ENCODE measurements at regions not wholly inside any gene's neighbourhood (a gene's known extent, or its start where the extent isn't known, plus 50 kb on each side); places are given as distances from the start of the nearest gene placed in this dataset.

DNA sequence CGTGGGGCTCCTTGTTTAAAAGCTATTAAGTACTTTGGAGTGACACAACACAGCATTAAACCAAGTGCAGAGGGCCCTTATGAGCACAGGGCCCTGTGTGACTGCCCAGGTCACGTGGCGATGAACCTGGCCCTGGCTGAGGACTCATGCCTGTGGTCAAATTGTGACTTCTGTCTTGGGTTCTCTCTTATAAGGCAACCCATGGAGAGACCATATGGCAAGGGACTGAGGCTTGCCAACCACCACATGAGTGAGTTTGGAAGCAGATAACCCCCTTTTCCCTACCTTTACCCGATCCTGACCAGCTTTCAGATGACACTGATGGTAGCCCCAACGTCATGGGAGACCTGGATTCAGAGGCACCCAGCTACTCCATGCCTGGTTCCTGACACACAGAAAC is 140.5 kb downstream of the ZBTB18 start:
- H3K4me1 ChIP-seq = no peaks in the 10 kb centered on the region
- H3K9me3 ChIP-seq = peaks cover 0 to 15% (median 0%) of the 10 kb centered on the region in 3 donors
- no peaks in the 10 kb centered on the region for H3K27me3 ChIP-seq
- no peak overlapping the region for H3K27ac ChIP-seq
- no peaks in the 10 kb centered on the region for H3K36me3 ChIP-seq
- no peak overlapping the region for H3K4me3 ChIP-seq
- 100% methylated on average over 2 to 3 of the region's 5 CpGs for WGBS, 2 donors (ENCODE audit: low coverage in 1 of 2)
- no peak for ATAC-seq
- TF ChIP-seq, protein P1, sequence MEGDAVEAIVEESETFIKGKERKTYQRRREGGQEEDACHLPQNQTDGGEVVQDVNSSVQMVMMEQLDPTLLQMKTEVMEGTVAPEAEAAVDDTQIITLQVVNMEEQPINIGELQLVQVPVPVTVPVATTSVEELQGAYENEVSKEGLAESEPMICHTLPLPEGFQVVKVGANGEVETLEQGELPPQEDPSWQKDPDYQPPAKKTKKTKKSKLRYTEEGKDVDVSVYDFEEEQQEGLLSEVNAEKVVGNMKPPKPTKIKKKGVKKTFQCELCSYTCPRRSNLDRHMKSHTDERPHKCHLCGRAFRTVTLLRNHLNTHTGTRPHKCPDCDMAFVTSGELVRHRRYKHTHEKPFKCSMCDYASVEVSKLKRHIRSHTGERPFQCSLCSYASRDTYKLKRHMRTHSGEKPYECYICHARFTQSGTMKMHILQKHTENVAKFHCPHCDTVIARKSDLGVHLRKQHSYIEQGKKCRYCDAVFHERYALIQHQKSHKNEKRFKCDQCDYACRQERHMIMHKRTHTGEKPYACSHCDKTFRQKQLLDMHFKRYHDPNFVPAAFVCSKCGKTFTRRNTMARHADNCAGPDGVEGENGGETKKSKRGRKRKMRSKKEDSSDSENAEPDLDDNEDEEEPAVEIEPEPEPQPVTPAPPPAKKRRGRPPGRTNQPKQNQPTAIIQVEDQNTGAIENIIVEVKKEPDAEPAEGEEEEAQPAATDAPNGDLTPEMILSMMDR (IDR thresholded peaks at IDR 0.05) = no peak
- no peak for TF ChIP-seq EP300 (IDR thresholded peaks at IDR 0.05)
- no peak for TF ChIP-seq POLR2AphosphoS5 (IDR thresholded peaks at IDR 0.05)
- TF ChIP-seq POLR2A (IDR thresholded peaks at IDR 0.05) = no peak

DNA sequence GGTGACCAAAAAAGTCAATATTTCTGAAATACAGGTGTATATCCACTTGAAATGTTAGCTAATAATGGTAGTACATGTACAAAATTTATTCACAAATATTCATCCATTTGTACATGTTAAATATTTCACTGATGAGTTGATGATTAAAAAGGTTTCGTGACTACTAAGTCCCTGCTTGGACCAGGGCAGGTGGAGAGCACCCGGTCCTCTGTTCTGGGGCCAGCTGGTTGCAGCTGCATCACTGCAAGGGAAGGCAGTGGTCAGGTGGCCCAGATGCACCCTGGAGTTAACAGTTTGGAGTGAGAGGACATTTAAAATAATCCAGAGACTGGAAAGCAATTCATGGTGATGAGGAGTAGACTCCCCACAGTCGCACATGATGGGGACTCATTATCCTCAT is 141.2 kb downstream of the ZBTB18 start:
- TF ChIP-seq POLR2A (IDR thresholded peaks at IDR 0.05) (no peak), EP300 (IDR thresholded peaks at IDR 0.05) (no peak), POLR2AphosphoS5 (IDR thresholded peaks at IDR 0.05) (no peak)
- TF ChIP-seq, protein P1 (IDR thresholded peaks at IDR 0.05) = no peak
- Histone ChIP-seq H3K9me3 (peaks cover 0 to 15% (median 0%) of the 10 kb centered on the region in 3 donors), H3K4me3 (no peak overlapping the region), H3K4me1 (no peaks in the 10 kb centered on the region), H3K27ac (no peak overlapping the region), H3K36me3 (no peaks in the 10 kb centered on the region), H3K27me3 (no peaks in the 10 kb centered on the region)
- 73 to 83% methylated on average over 2 to 3 of the region's 3 CpGs for WGBS, 2 donors (ENCODE audit: low coverage in 1 of 2)
- ATAC-seq = no peak

- no peak for ATAC-seq
- no peaks in the 10 kb centered on the region for H3K4me1 ChIP-seq
- no peaks in the 10 kb centered on the region for H3K9me3 ChIP-seq
- H3K27me3 ChIP-seq = no peaks in the 10 kb centered on the region
- TF ChIP-seq, protein P1 (IDR thresholded peaks at IDR 0.05) = no peak
- TF ChIP-seq POLR2A (IDR thresholded peaks at IDR 0.05) (no peak), EP300 (IDR thresholded peaks at IDR 0.05) (no peak), POLR2AphosphoS5 (IDR thresholded peaks at IDR 0.05) (no peak)
- H3K27ac ChIP-seq = no peak overlapping the region
- WGBS, 2 donors (ENCODE audit: low coverage in 1 of 2) = 83 to 84% methylated on average over 3 to 5 of the region's 6 CpGs
- H3K4me3 ChIP-seq = no peak overlapping the region
- no peaks in the 10 kb centered on the region for H3K36me3 ChIP-seq
Observed at GRCh38 chr1:244196571-244197285, 145.6 kb downstream of the ZBTB18 start.

DNA sequence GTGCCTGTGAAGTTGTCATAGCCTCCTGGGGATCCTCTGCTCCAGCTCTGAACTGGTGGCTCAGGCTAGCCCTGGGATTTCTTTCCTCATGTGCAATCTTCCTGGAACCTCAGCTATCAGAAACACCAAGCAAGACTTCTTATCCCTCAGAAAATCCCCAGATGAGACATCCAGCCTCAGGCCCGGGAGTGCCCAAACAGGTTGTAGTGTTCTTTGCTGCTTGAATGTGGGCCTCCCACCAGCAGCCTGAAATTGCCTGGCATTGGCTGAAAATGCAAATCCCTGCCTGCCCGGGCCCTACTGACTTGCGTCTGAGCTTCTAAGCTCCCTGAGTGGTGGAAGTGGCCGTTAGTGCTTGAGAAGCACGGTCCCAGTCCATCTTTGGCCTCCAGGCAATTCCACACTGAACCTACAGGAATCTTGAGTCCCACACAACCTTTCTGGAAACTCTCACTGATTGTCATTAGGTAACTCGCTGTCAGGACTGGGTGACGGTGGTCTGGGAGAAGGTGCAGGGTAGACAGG is 146.8 kb downstream of the ZBTB18 start:
- Histone ChIP-seq H3K36me3 (no peaks in the 10 kb centered on the region), H3K4me3 (no peak overlapping the region), H3K4me1 (no peaks in the 10 kb centered on the region), H3K27ac (no peak overlapping the region), H3K9me3 (no peaks in the 10 kb centered on the region), H3K27me3 (no peaks in the 10 kb centered on the region)
- no peak for ATAC-seq
- TF ChIP-seq EP300 (IDR thresholded peaks at IDR 0.05) = no peak
- TF ChIP-seq POLR2A (IDR thresholded peaks at IDR 0.05) = no peak
- TF ChIP-seq, protein P1 (IDR thresholded peaks at IDR 0.05) = no peak
- TF ChIP-seq POLR2AphosphoS5 (IDR thresholded peaks at IDR 0.05) = no peak
- WGBS, 2 donors (ENCODE audit: low coverage in 1 of 2) = 100% methylated on average over 6 of the region's 7 CpGs; no CpG with 5 or more reads in 1 of the 2 donors

- TF ChIP-seq POLR2A (IDR thresholded peaks at IDR 0.05) (no peak), EP300 (IDR thresholded peaks at IDR 0.05) (no peak), POLR2AphosphoS5 (IDR thresholded peaks at IDR 0.05) (no peak)
- TF ChIP-seq, protein P1 (IDR thresholded peaks at IDR 0.05) = no peak
- Histone ChIP-seq H3K27me3 (no peaks in the 10 kb centered on the region), H3K4me3 (no peak overlapping the region), H3K36me3 (no peaks in the 10 kb centered on the region), H3K9me3 (no peaks in the 10 kb centered on the region), H3K4me1 (no peaks in the 10 kb centered on the region), H3K27ac (no peak overlapping the region)
- ATAC-seq = no peak
- WGBS, 2 donors (ENCODE audit: low coverage in 1 of 2) = no CpG with 5 or more reads among the region's 4 CpGs
Observed at GRCh38 chr1:244199902-244200301, 148.8 kb downstream of the ZBTB18 start.
